IPS-15b (cell line): ENCODE measurements at regions not wholly inside any gene's neighbourhood (a gene's known extent, or its start where the extent isn't known, plus 50 kb on each side); places are given as distances from the start of the nearest gene placed in this dataset.

Experiments
- H3K27me3 ChIP-seq: one replicate; pipeline ENCODE4 v1.6.1; 2013; ENCODE audit warnings: low read length; ENCODE audit not compliant: control insufficient read depth, insufficient read depth
- H3K36me3 ChIP-seq: one replicate; pipeline ENCODE4 v1.6.1; 2013; ENCODE audit warnings: low read length; ENCODE audit not compliant: control insufficient read depth, insufficient read depth
- H3K4me1 ChIP-seq: one replicate; pipeline ENCODE4 v1.6.1; 2013; ENCODE audit warnings: mild to moderate bottlenecking, low read length; ENCODE audit not compliant: control insufficient read depth, insufficient read depth
- H3K4me3 ChIP-seq: one replicate; pipeline ENCODE4 v1.5.1; 2013; ENCODE audit warnings: low read depth, low read length
- H3K9ac ChIP-seq: one replicate; pipeline ENCODE4 v1.6.1; 2013; ENCODE audit warnings: low read depth, mild to moderate bottlenecking, low read length
- H3K9me3 ChIP-seq: one replicate; pipeline ENCODE4 v1.6.1; 2013; ENCODE audit warnings: mild to moderate bottlenecking, low read length; ENCODE audit not compliant: control insufficient read depth, insufficient read depth

DNA sequence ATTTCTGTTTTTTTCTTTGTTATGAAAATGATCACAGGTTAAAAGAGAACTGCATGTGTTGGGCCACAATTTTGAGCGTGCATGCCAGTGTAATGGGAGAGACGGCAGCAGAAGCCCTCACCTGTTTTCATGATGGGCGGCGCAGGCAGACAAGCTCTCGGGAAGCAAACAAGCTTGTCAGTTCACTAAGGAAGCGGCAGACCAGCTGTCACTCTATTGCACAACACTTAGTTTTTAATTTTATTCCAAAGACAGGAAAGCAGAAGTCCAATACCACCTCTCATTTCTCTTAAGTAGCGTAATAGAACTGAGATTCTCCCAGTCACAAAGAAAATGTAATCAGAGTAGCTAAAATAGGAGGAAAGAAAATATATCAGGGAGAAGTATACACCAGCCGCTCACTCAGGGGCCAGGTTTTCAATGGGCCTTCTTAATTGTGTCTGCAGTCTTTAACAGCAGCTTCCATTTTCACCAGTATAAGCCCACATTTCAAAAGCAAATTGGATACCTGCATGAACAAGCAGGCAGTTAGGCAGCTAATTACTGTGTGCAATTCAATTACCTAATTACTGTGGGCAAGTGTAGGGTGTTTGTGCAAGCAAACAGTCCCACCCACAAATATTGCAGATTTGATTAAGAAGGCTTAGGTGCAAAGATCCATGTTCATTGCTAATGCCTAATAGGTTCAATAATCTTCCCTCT is 711.4 kb downstream of the DIAPH3 start:
- H3K4me1 ChIP-seq = peaks cover 22% of the 10 kb centered on the region
- H3K36me3 ChIP-seq = no peaks in the 10 kb centered on the region
- no peaks in the 10 kb centered on the region for H3K9me3 ChIP-seq
- no peak overlapping the region for H3K4me3 ChIP-seq
- no peaks in the 10 kb centered on the region for H3K27me3 ChIP-seq
- no peak overlapping the region for H3K9ac ChIP-seq

DNA sequence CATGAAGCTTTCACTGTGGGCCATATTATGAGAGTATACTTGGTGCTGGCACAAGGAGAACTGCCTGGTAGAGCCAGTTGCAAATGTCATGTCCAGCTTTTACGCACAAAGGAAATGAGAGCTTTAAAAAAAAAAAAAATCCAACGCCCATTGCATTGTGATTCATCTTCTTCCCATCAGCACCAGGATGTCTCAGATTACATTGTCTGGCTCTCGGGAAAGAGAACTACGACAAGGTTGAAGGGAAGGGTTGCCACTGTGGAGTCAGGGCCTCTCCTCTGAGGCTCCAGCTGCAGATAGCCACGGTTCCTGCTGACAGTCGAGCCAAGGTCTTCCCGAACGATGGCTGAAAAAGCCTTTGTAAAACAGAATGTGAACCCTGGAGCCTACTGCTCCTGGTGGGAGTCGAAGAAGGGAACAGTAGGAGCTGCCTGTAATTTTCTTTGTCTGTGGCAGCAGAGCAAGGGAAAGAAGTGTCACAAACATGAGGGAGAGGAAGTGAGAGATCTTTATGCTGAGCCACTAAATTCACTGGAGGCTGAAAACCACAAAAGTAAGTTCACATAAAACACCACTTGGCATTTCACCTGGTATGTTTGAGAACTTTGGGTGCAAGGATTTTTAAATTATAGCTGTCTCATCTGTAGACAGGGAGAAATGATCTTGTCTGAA is 704.7 kb downstream of the DIAPH3 start:
- H3K4me3 ChIP-seq = no peak overlapping the region
- no peaks in the 10 kb centered on the region for H3K9me3 ChIP-seq
- no peak overlapping the region for H3K9ac ChIP-seq
- no peaks in the 10 kb centered on the region for H3K27me3 ChIP-seq
- no peaks in the 10 kb centered on the region for H3K36me3 ChIP-seq
- H3K4me1 ChIP-seq = no peaks in the 10 kb centered on the region

DNA sequence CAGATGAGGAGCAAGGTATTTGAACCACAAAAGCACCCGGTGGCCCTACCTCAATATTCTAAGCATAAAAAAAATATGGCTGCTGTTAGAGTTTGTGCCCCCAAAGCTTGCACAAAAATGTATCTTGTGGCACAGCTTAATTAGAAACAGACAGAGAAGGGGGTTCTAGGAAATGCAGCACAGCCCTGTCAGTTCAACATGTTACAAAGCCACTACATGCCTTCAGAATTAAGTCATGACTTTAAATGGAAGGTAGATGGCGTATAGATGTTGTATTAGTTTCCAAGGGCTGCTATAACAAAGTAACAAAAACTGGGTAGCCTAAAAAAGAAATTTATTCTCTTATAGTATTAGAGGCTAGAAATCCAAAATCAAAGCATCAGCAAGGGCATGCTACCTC is 703.8 kb downstream of the DIAPH3 start:
- Histone ChIP-seq H3K4me1 (no peaks in the 10 kb centered on the region), H3K9me3 (no peaks in the 10 kb centered on the region), H3K36me3 (no peaks in the 10 kb centered on the region), H3K4me3 (no peak overlapping the region), H3K9ac (no peak overlapping the region), H3K27me3 (no peaks in the 10 kb centered on the region)

DNA sequence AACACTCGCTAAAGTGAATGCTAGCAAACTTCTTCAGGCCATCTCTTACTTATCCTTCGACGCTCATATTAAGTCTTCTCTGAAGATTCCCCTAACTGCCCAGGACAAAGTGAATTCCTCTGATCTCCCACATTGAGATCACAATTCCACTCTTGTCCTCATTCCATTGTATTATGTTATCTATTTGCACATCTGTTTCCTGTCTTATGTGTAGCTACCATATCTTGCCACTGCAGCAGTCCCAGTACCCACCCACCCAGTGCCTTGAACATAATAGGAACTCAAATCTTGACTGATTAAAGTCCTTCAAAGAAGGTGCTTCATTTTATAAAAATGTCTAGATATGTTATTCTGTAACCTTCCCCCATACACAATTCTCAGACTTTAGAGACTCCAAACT is 702.3 kb downstream of the DIAPH3 start:
- Histone ChIP-seq H3K4me1 (no peaks in the 10 kb centered on the region), H3K36me3 (no peaks in the 10 kb centered on the region), H3K27me3 (no peaks in the 10 kb centered on the region), H3K9ac (no peak overlapping the region), H3K4me3 (no peak overlapping the region), H3K9me3 (no peaks in the 10 kb centered on the region)

GRCh38 chr13:59463023-59463422 is 700.7 kb downstream of the DIAPH3 start:
- H3K36me3 ChIP-seq = no peaks in the 10 kb centered on the region
- H3K4me1 ChIP-seq = no peaks in the 10 kb centered on the region
- no peaks in the 10 kb centered on the region for H3K9me3 ChIP-seq
- no peaks in the 10 kb centered on the region for H3K27me3 ChIP-seq
- no peak overlapping the region for H3K9ac ChIP-seq
- H3K4me3 ChIP-seq = no peak overlapping the region

- H3K9ac ChIP-seq = no peak overlapping the region
- H3K4me1 ChIP-seq = no peaks in the 10 kb centered on the region
- no peaks in the 10 kb centered on the region for H3K27me3 ChIP-seq
- H3K36me3 ChIP-seq = no peaks in the 10 kb centered on the region
- H3K9me3 ChIP-seq = no peaks in the 10 kb centered on the region
- H3K4me3 ChIP-seq = no peak overlapping the region
These were observed 698.8 kb downstream of the DIAPH3 start for GRCh38 chr13:59464926-59465325.

GRCh38 chr13:59468396-59468795 is 695.3 kb downstream of the DIAPH3 start:
- Histone ChIP-seq H3K27me3 (no peaks in the 10 kb centered on the region), H3K4me1 (peaks cover 2% of the 10 kb centered on the region), H3K9ac (no peak overlapping the region), H3K9me3 (no peaks in the 10 kb centered on the region), H3K36me3 (no peaks in the 10 kb centered on the region), H3K4me3 (no peak overlapping the region)

DNA sequence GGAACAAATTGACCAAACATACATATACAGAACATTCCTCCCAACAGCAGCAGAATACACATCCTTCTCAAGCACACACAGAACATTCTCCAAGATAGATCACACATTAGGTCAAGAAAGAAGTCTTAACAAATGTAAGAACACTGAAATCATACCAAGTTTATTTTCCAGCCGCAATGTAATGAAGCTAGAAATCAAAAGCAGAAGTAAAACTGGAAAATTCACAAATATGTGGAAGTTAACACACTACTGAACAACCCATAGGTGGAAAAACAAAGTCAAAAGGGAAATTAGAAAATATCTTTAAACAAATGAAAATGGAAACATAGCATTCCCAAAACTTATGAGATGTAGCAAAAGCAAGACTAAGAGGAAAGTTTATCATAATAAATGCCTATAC is 692.6 kb downstream of the DIAPH3 start:
- Histone ChIP-seq H3K4me3 (no peak overlapping the region), H3K9me3 (no peaks in the 10 kb centered on the region), H3K4me1 (peaks cover 2% of the 10 kb centered on the region), H3K27me3 (no peaks in the 10 kb centered on the region), H3K9ac (no peak overlapping the region), H3K36me3 (no peaks in the 10 kb centered on the region)

DNA sequence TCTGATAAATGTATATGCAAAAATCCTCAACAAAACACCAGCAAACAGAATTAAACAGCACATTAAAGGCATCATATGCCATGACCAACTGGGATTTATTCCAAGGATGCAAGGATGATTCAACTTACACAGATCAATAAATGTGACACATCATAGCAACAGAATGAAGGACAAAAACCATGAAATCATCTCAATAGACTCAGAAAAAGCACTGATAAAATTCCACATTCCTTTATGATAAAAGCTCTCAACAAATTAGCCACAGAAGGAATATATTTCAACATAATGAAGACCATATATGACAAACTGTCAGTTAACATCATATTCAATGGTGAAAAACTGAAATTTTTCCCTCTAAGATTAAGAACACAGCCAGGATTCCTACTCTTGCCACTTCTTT is 691.6 kb downstream of the DIAPH3 start:
- Histone ChIP-seq H3K9me3 (no peaks in the 10 kb centered on the region), H3K36me3 (no peaks in the 10 kb centered on the region), H3K27me3 (no peaks in the 10 kb centered on the region), H3K9ac (no peak overlapping the region), H3K4me3 (no peak overlapping the region), H3K4me1 (peaks cover 2% of the 10 kb centered on the region)

DNA sequence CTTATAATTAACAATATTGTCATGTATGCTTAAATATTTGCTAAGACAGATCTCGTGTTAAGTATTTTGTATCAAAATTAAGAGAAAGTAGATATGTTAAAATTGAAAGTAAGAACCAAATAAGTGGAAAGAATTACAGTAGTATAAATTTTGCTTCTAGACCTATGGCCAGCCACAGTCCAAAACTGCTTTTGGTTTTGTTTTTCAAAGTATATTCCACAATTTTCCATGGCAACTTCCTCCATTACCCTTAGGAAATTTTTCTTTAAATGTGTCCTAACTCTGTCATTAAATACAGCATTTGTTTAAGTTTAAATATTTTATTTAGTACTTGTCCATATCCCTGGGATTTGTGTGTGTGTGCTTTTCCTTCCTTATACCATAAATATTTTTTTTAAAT is 689.0 kb downstream of the DIAPH3 start:
- no peak overlapping the region for H3K9ac ChIP-seq
- no peaks in the 10 kb centered on the region for H3K27me3 ChIP-seq
- H3K4me1 ChIP-seq = peaks cover 15% of the 10 kb centered on the region
- H3K4me3 ChIP-seq = no peak overlapping the region
- no peaks in the 10 kb centered on the region for H3K9me3 ChIP-seq
- no peaks in the 10 kb centered on the region for H3K36me3 ChIP-seq

DNA sequence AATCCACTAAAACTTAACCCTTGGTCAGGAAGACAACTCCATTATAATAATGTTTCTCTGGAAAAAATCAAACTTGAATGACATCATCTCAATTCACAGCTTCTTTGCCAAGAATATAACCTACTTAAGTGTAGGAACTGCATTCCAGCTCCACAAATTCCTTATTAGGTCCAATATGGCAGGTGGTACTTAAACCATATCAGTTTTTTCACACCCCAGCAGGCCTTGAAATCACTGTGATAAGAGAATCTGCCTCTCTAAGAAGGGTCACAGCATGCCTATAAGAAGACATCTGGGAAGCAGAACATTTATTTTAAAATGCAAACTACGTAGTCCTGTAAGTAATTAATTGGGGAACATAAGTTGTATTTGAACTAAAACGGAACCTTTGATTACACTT is 687.8 kb downstream of the DIAPH3 start:
- Histone ChIP-seq H3K9ac (no peak overlapping the region), H3K9me3 (no peaks in the 10 kb centered on the region), H3K4me1 (peaks cover 23% of the 10 kb centered on the region), H3K27me3 (no peaks in the 10 kb centered on the region), H3K36me3 (no peaks in the 10 kb centered on the region), H3K4me3 (no peak overlapping the region)

GRCh38 chr13:59476366-59476765 is 687.4 kb downstream of the DIAPH3 start:
- Histone ChIP-seq H3K27me3 (no peaks in the 10 kb centered on the region), H3K4me1 (peaks cover 23% of the 10 kb centered on the region), H3K9me3 (no peaks in the 10 kb centered on the region), H3K9ac (no peak overlapping the region), H3K36me3 (no peaks in the 10 kb centered on the region), H3K4me3 (no peak overlapping the region)
